OCI-LY3 (cell line): ENCODE measurements at regions not wholly inside any gene's neighbourhood (a gene's known extent, or its start where the extent isn't known, plus 50 kb on each side); places are given as distances from the start of the nearest gene placed in this dataset.

Experiments used
- EZH2phosphoT487 ChIP-seq: fragments of 200-600 bp; shearing (Covaris generic); IDR thresholded peaks from 2 replicates; pipeline ENCODE4 v1.6.1; 2018; ENCODE audit warnings: antibody characterized with exemption, mixed run types, low read depth
- TF ChIP-seq, protein P1 (sequence below): fragments of 200-600, 300-600 bp; sonication (generic); IDR thresholded peaks from 2 replicates; pipeline ENCODE4 v1.5.1; 2014; ENCODE audit warnings: antibody characterized with exemption, low read length, low read depth

- TF ChIP-seq, protein P1, sequence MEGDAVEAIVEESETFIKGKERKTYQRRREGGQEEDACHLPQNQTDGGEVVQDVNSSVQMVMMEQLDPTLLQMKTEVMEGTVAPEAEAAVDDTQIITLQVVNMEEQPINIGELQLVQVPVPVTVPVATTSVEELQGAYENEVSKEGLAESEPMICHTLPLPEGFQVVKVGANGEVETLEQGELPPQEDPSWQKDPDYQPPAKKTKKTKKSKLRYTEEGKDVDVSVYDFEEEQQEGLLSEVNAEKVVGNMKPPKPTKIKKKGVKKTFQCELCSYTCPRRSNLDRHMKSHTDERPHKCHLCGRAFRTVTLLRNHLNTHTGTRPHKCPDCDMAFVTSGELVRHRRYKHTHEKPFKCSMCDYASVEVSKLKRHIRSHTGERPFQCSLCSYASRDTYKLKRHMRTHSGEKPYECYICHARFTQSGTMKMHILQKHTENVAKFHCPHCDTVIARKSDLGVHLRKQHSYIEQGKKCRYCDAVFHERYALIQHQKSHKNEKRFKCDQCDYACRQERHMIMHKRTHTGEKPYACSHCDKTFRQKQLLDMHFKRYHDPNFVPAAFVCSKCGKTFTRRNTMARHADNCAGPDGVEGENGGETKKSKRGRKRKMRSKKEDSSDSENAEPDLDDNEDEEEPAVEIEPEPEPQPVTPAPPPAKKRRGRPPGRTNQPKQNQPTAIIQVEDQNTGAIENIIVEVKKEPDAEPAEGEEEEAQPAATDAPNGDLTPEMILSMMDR: no peak
- TF ChIP-seq EZH2phosphoT487: no peak
Observed at GRCh38 chr14:47966076-47966810, 290.8 kb upstream of the MDGA2 start.
